Right lobe of liver (tissue), 4 donors: ENCODE measurements at regions not wholly inside any gene's neighbourhood (a gene's known extent, or its start where the extent isn't known, plus 50 kb on each side); places are given as distances from the start of the nearest gene placed in this dataset.

Experiments used
- POLR2A ChIP-seq: fragments of 450-650 bp; IDR thresholded peaks from one replicate; pipeline ENCODE4 v1.6.1; 2017; ENCODE audit warnings: antibody characterized with exemption, mild to moderate bottlenecking
- TF ChIP-seq, protein P1 (sequence below), 4 donors: fragments of 200-600 bp in 3 of 4; fragments of 450-650 bp in 1 of 4; IDR thresholded peaks; one replicate each; pipeline versions ENCODE4 v1.5.1 to v1.8.0; 2016 to 2022; ENCODE audit warnings: antibody characterized with exemption in 4 of 4, mild to moderate bottlenecking in 2 of 4
- donor health status: DM: no; HTN: no; CAD: no.
- donor health status: DM: no; HTN: no; CAD: no.
- donor health status: DM: no; HTN: yes; CAD: no.

DNA sequence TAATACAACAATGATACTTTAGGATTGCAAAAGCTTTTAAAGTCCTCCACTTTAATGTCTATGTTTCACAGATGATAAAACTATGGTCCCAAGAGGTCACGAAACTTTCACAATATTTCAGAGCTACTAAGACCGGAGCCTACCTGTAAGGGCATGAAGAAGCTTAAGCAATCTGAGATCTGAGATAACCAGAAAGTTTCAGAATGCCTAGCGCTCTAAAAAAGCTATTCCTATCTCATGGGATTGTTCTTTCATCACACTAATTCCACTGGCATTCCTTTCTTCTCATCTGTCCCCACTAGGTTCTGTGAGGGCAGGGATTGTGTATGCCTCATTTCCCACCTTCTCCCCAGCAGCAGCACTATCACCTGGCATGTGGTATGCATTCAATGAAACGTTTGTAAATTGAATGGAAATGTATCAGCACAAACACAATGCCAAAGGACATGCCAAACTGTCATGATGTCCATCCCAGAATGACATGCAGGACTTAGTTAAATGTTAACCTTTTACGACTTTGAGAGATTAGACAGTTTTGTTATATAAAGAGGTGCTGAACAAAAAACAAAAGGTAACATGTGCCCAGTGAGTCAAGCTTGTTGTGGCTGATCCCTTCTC, 104.7 kb upstream of the NR2F2 start:
- TF ChIP-seq, protein P1, sequence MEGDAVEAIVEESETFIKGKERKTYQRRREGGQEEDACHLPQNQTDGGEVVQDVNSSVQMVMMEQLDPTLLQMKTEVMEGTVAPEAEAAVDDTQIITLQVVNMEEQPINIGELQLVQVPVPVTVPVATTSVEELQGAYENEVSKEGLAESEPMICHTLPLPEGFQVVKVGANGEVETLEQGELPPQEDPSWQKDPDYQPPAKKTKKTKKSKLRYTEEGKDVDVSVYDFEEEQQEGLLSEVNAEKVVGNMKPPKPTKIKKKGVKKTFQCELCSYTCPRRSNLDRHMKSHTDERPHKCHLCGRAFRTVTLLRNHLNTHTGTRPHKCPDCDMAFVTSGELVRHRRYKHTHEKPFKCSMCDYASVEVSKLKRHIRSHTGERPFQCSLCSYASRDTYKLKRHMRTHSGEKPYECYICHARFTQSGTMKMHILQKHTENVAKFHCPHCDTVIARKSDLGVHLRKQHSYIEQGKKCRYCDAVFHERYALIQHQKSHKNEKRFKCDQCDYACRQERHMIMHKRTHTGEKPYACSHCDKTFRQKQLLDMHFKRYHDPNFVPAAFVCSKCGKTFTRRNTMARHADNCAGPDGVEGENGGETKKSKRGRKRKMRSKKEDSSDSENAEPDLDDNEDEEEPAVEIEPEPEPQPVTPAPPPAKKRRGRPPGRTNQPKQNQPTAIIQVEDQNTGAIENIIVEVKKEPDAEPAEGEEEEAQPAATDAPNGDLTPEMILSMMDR (IDR thresholded peaks at IDR 0.05), result no peak
- TF ChIP-seq POLR2A, result no peak
